ENCODE measurements at regions not wholly inside any gene's neighbourhood (a gene's known extent, or its start where the extent isn't known, plus 50 kb on each side); places are given as distances from the start of the nearest gene placed in this dataset.

- DNase-seq (no peak), ATAC-seq (no peak)
- Mint-ChIP-seq H3K4me1 (peaks cover 31% of the 10 kb centered on the region), H3K27ac (no peak overlapping the region), H3K4me3 (no peak overlapping the region), H3K27me3 (no peaks in the 10 kb centered on the region), H3K9me3 (peaks cover 0 to 8% of the 10 kb centered on the region in 2 donors)
Observed at GRCh38 chr22:49645791-49646550, 181.7 kb downstream of the BRD1 start.

- ATAC-seq (no peak), DNase-seq (no peak)
- Mint-ChIP-seq H3K27ac (no peak overlapping the region), H3K4me3 (no peak overlapping the region), H3K27me3 (no peaks in the 10 kb centered on the region), H3K4me1 (peaks cover 24% of the 10 kb centered on the region), H3K9me3 (peaks cover 0 to 8% of the 10 kb centered on the region in 2 donors)
Observed at GRCh38 chr22:49645257-49645656, 182.4 kb downstream of the BRD1 start.

- Mint-ChIP-seq H3K27ac (no peak overlapping the region), H3K4me1 (peaks cover 14% of the 10 kb centered on the region), H3K9me3 (peaks cover 0 to 8% of the 10 kb centered on the region in 2 donors), H3K27me3 (no peaks in the 10 kb centered on the region), H3K4me3 (no peak overlapping the region)
- DNase-seq (no peak), ATAC-seq (no peak)
Observed at GRCh38 chr22:49643998-49644397, 183.7 kb downstream of the BRD1 start.

- Mint-ChIP-seq H3K4me1 (peaks cover 14% of the 10 kb centered on the region), H3K4me3 (no peak overlapping the region), H3K27ac (no peak overlapping the region), H3K9me3 (peaks cover 0 to 8% of the 10 kb centered on the region in 2 donors), H3K27me3 (no peaks in the 10 kb centered on the region)
- ATAC-seq: no peak
- DNase-seq: no peak
Observed at GRCh38 chr22:49643466-49643865, 184.2 kb downstream of the BRD1 start.

- no peak overlapping the region for H3K4me3 Mint-ChIP-seq
- ATAC-seq (no peak), DNase-seq (no peak)
- H3K9me3 Mint-ChIP-seq: peaks cover 0 to 8% of the 10 kb centered on the region in 2 donors
- H3K27ac Mint-ChIP-seq: no peak overlapping the region
- H3K4me1 Mint-ChIP-seq: peaks cover 14% of the 10 kb centered on the region
- no peaks in the 10 kb centered on the region for H3K27me3 Mint-ChIP-seq
Observed at GRCh38 chr22:49642741-49643140, 184.9 kb downstream of the BRD1 start.

- H3K4me1 Mint-ChIP-seq: peaks cover 11% of the 10 kb centered on the region
- peaks cover 0 to 8% of the 10 kb centered on the region in 2 donors for H3K9me3 Mint-ChIP-seq
Observed at GRCh38 chr22:49642331-49642730, 185.3 kb downstream of the BRD1 start.

GRCh38 chr22:49641770-49642313 is 185.8 kb downstream of the BRD1 start:
- H3K4me1 Mint-ChIP-seq: peaks cover 6% of the 10 kb centered on the region
- no peak overlapping the region for H3K4me3 Mint-ChIP-seq
- ATAC-seq (no peak), DNase-seq (no peak)
- H3K27me3 Mint-ChIP-seq: no peaks in the 10 kb centered on the region
- H3K27ac Mint-ChIP-seq: peak overlapping the region in 1 of 2 donors; percentile 35
- peaks cover 0 to 8% of the 10 kb centered on the region in 2 donors for H3K9me3 Mint-ChIP-seq

More at GRCh38 chr22:49642331-49642730, 185.3 kb downstream of the BRD1 start:
- no peak for DNase-seq
- ATAC-seq: no peak
- no peaks in the 10 kb centered on the region for H3K27me3 Mint-ChIP-seq
- no peak overlapping the region for H3K4me3 Mint-ChIP-seq
- no peak overlapping the region for H3K27ac Mint-ChIP-seq

GRCh38 chr22:49640366-49641095 is 187.1 kb downstream of the BRD1 start:
- Mint-ChIP-seq H3K9me3 (peaks cover 0 to 6% of the 10 kb centered on the region in 2 donors), H3K4me1 (no peaks in the 10 kb centered on the region), H3K27me3 (no peaks in the 10 kb centered on the region), H3K4me3 (no peak overlapping the region), H3K27ac (no peak overlapping the region)
- peak; percentile 24 for ATAC-seq
- no peak for DNase-seq

- no peak overlapping the region for H3K27ac Mint-ChIP-seq
Observed at GRCh38 chr22:49639956-49640355, 187.7 kb downstream of the BRD1 start.

GRCh38 chr22:49638788-49639187 is 188.9 kb downstream of the BRD1 start:
- Mint-ChIP-seq H3K27me3 (no peaks in the 10 kb centered on the region), H3K4me1 (peaks cover 7% of the 10 kb centered on the region), H3K27ac (no peak overlapping the region), H3K4me3 (no peak overlapping the region), H3K9me3 (no peaks in the 10 kb centered on the region)
- no peak for DNase-seq
- ATAC-seq: no peak

More at GRCh38 chr22:49639956-49640355, 187.7 kb downstream of the BRD1 start:
- peak; percentile 20 for ATAC-seq
- Mint-ChIP-seq H3K4me3 (no peak overlapping the region), H3K4me1 (no peaks in the 10 kb centered on the region), H3K27me3 (no peaks in the 10 kb centered on the region), H3K9me3 (peaks cover 0 to under 1% of the 10 kb centered on the region in 2 donors)
- no peak for DNase-seq

- H3K4me3 Mint-ChIP-seq: no peak overlapping the region
- DNase-seq: no peak
- H3K4me1 Mint-ChIP-seq: peaks cover 7% of the 10 kb centered on the region
- H3K27me3 Mint-ChIP-seq: no peaks in the 10 kb centered on the region
- peak overlapping the region in 1 of 2 donors; percentile 76 for H3K27ac Mint-ChIP-seq
- no peaks in the 10 kb centered on the region for H3K9me3 Mint-ChIP-seq
- no peak for ATAC-seq
Observed at GRCh38 chr22:49638001-49638400, 189.7 kb downstream of the BRD1 start.

GRCh38 chr22:49637255-49637760 is 190.4 kb downstream of the BRD1 start:
- ATAC-seq: no peak
- H3K4me3 Mint-ChIP-seq: no peak overlapping the region
- H3K27ac Mint-ChIP-seq: peak overlapping the region in 1 of 2 donors; percentile 48
- no peaks in the 10 kb centered on the region for H3K9me3 Mint-ChIP-seq
- H3K4me1 Mint-ChIP-seq: peaks cover 7% of the 10 kb centered on the region
- DNase-seq: no peak
- no peaks in the 10 kb centered on the region for H3K27me3 Mint-ChIP-seq

GRCh38 chr22:49636649-49637048 is 191.0 kb downstream of the BRD1 start:
- Mint-ChIP-seq H3K4me1 (peaks cover 7% of the 10 kb centered on the region), H3K4me3 (no peak overlapping the region), H3K27ac (peak overlapping the region in 1 of 2 donors; percentile 48), H3K9me3 (no peaks in the 10 kb centered on the region), H3K27me3 (no peaks in the 10 kb centered on the region)
- no peak for DNase-seq
- ATAC-seq: no peak

GRCh38 chr22:49636214-49636613 is 191.5 kb downstream of the BRD1 start:
- DNase-seq (no peak), ATAC-seq (no peak)
- Mint-ChIP-seq H3K27me3 (no peaks in the 10 kb centered on the region), H3K9me3 (no peaks in the 10 kb centered on the region), H3K4me1 (peaks cover 8% of the 10 kb centered on the region), H3K27ac (no peak overlapping the region), H3K4me3 (no peak overlapping the region)

- Mint-ChIP-seq H3K9me3 (no peaks in the 10 kb centered on the region), H3K27me3 (no peaks in the 10 kb centered on the region), H3K4me1 (peaks cover 14% of the 10 kb centered on the region), H3K4me3 (no peak overlapping the region), H3K27ac (no peak overlapping the region)
- no peak for DNase-seq
- no peak for ATAC-seq
Observed at GRCh38 chr22:49634006-49634772, 193.5 kb downstream of the BRD1 start.

Data from stimulated activated naive CD8-positive, alpha-beta T cell treated with anti-CD3 and anti-CD28 coated beads, Interleukin-15, amount 100 ng/mL, for 72 hours (primary cell).